ENCODE measurements at regions not wholly inside any gene's neighbourhood (a gene's known extent, or its start where the extent isn't known, plus 50 kb on each side); places are given as distances from the start of the nearest gene placed in this dataset.
"Not testable (repeated sequence)": the region's sequence is repeated elsewhere in the genome, so short reads cannot be mapped to it uniquely, and the experiment has no call there.

DNA sequence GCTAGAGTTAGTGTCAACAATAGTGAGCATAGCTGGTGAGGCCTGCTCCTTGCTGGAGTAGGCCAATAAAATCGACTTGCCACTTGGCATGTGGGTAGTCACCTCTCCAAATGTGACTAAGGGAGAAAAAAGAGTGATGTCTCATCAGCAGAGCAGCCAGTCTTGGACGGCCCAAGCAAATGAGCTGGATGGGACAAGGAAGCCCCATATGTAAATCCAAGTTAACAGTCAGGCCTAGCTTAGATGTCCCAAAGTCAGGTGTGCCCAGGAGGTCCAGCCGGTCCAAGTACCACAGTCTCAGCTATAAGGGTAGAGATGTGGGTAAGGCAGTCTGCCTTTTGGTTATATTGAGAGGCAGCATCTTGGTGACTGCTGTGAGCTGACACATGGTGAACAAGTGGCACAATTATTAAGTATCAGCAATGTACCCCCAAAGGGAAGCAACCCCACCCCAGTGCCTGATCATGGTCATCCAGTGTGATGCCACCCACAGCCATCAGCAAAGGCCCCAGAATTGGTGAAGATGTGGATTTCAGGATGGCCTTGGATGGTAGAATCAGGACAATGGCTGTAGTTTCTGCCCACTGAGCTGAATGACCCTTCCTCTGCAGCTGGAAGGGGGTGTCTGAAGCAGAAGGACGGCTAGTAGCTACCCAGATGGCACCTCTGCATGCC is 83.4 kb downstream of the TNFRSF13B start:
- no peak for DNase-seq (ENCODE audit: low read depth)

GRCh38 chr17:16887523-16888095 is 84.3 kb downstream of the TNFRSF13B start:
- no peak for DNase-seq (ENCODE audit: low read depth)

GRCh38 chr17:16886655-16887322 is 85.1 kb downstream of the TNFRSF13B start:
- no peak for DNase-seq (ENCODE audit: low read depth)

- not testable (repeated sequence) for DNase-seq (ENCODE audit: low read depth)
These were observed 86.7 kb downstream of the TNFRSF13B start for GRCh38 chr17:16885204-16885603.

GRCh38 chr17:16882926-16883265 is 89.0 kb downstream of the TNFRSF13B start:
- not testable (repeated sequence) for DNase-seq (ENCODE audit: low read depth)

- DNase-seq (ENCODE audit: low read depth): no peak
These were observed 89.5 kb downstream of the TNFRSF13B start for GRCh38 chr17:16882243-16882925.

DNA sequence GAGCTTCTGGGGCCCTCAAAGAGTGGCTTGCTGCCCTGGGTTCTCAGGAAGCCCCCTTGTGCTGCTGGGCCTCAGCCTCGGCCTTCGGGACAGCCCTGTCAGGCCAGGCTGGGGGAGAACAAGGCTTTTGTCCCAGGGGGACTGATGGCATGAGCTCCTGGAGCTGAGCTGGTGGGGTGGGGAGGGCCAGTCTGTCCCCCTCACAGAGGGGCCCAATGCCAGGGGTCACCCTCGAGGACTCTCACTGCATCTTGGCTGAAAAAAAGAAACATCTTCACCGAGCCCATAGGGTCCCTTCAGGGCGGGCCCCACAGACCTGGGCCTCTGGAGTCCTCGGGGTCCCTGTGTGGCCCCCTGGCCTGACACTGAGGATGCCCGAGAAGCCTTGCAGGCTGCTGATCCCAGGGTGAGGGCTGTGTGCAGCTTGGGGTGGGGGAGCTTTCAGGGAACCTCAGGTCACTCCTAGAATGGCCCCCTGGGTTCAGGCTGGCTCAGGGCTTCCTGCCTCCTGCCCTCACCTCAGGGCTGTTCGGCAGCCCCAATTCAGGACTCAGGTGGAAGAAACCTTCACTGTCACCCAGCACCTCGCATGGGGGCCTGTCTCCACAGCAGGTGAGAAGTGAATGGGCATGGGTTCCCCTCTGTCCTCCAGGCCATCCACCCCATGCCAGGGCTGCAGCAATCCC is 90.5 kb downstream of the TNFRSF13B start:
- DNase-seq (ENCODE audit: low read depth): no peak

DNA sequence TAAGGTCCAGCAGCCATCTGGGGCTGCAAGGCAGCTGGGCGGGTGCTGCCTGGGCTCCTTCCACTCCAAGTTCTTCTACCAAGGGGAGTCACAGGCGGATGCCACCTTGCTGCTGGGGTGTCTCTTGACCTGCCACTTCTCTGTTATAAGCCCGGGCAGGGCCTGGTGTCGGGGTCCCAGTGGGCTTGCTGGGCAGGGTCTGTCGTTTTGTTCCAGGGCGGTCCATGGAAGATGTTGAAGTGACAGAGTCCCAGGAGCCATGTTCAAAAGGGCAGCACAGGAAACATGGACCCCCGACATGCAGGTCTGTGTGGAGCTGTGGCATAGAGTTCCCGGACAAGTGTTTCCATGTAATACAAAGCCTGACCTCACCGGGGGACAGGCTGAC is 91.1 kb downstream of the TNFRSF13B start:
- no peak for DNase-seq (ENCODE audit: low read depth)

DNA sequence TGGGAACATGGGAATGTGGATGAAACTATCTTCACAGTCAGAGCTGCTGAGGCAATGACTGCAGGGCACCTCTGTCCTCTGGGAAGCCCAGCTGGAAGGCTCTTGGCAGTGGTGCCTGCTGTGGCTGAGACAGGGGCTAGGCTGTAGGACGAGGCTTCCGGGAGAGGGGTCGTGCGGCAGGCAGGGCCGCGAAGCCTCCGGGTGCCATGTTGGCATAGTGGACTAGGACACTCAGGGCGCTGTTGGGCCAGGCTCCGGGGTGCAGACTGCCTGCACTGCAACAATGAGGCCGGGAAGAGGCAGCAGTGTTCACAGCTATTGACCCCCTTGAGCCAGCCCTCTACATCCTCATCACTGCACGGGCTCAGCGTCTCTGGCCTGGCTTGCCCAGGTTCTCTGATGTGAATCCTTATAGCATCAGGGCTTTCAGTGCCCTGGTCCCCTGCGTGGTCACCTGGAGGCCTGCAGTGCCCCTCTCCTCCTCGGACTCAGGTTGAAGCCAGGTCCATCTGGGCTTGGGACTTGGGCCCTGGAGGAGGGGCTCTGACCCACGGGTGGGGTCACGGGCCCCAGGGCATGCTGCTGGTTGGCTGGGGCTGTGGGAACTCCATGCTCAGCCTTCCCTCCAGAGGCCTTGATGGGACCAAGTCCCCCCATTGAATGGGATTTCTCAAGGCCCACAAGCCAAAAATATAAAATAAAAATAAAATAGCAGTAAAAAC is 91.6 kb downstream of the TNFRSF13B start:
- DNase-seq (ENCODE audit: low read depth): no peak

GRCh38 chr17:16879686-16880085 is 92.2 kb downstream of the TNFRSF13B start:
- DNase-seq (ENCODE audit: low read depth): no peak

DNA sequence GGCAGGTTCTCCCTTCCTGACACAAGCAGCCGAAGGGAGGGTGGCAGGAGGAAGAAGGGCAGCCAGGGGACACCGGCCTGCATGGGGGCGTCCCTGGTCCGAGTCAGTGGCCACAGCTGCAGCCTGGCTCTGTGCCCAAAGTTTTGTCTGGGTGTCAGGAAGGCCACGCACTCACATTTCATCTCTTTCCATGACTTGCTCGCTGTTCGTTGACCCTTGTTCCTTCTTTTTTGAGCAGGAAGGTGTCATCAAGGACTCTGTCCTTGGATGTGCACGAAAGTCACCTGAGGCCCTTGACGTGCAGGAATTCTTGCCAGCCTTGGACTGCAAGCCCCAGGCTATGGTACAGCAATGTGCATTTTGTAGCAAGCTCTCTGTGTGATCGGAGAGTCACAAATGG is 93.3 kb downstream of the TNFRSF13B start:
- DNase-seq (ENCODE audit: low read depth): no peak

GRCh38 chr17:16878084-16878483 is 93.8 kb downstream of the TNFRSF13B start:
- DNase-seq (ENCODE audit: low read depth): no peak

- no peak for DNase-seq (ENCODE audit: low read depth)
These were observed 94.8 kb downstream of the TNFRSF13B start for GRCh38 chr17:16877099-16877498.

DNA sequence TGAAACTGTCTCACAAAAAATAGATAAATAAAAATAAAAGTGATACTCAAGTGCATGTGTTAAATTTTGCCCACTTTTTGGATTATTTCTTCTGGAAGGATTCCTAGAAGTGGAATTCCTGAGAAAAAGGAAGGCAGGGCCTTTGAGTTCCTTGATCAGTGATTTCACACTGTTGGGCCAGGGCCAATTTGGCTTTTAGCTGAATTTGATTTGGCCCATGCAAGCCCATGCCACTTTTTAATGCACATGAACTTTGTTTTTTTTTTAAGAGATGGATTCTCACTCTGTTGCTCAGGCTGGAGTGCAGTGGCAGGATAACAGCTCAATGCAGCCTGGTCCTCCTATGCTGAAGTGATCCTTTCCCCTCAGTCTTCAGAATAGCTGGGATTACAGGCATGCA is 96.3 kb downstream of the TNFRSF13B start:
- no peak for DNase-seq (ENCODE audit: low read depth)

DNA sequence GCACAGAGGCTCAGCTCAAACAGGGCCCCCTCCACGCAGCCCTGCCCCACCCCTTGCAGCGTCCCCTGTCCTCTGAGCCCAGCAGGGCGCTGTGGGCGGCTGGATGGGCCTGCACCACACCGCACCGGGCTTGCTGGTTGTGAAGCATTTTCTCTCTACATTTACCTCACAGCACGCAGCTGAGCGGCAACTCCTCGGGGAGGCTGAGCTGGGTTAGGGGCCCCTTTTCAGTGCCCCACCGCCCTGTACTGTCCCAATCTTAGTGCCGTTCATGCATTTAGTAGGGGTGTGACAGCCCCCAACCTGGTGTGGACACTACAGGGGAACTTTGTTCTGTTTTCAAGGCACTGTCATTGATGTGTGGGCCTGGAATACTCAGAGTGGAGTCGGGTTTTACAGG is 97.7 kb downstream of the TNFRSF13B start:
- not testable (repeated sequence) for DNase-seq (ENCODE audit: low read depth)

GRCh38 chr17:16873174-16874035 is 98.5 kb downstream of the TNFRSF13B start:
- DNase-seq (ENCODE audit: low read depth): no peak

DNA sequence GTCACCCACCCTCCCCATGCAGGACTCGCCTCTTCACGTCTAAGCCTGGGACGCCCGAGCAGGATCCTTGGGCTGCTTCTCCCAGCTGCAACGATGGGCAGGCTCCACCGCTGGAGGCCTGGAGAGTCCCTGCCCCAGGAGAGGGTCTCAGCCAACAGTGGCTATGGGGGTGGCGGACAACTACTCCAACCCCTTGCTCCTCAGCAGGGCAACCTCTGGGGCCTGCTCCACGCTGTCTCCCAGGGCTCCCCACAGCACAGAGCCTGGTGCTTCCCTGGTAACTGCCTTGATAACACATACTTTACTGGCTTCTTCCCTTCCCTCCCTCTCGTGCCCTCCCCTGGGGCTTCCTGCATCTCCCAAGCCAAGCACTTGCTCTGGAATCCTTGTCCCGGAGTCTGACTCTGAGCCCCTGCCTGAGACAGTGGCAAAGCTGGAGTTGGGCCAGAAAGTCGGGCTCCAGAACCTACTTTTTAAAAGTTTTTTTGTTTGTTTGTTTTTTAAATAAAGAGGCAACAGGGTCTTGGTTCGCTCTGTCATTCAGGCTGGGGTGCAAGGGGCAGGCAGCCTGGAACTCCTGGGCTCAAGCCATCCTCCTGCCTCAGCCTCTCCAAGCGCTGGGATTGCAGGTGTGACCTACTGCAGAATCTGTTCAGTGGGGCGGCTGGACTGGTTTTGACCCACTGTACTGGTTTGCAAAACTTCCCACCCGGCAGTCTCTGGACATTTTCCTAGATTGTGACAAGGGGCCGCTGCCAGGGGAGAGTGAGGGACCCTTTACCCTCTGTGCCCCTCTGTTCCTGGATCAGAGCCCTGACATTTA is 99.4 kb downstream of the TNFRSF13B start:
- DNase-seq (ENCODE audit: low read depth): no peak

GRCh38 chr17:16871446-16872190 is 100.3 kb downstream of the TNFRSF13B start:
- DNase-seq (ENCODE audit: low read depth): not testable (repeated sequence)

Data from LHCN-M2 (cell line).